Activated naive CD4-positive, alpha-beta T cell treated with anti-CD3 and anti-CD28 coated beads, Interleukin-2, amount 50 U/mL, for 72 hours (primary cell): ENCODE measurements at regions not wholly inside any gene's neighbourhood (a gene's known extent, or its start where the extent isn't known, plus 50 kb on each side); places are given as distances from the start of the nearest gene placed in this dataset.

Source experiments
- ATAC-seq, 2 donors: fragments of 150-1000 bp; cut with Tn5 transposase; 2 replicates each; pipeline ENCODE4 v1.10.0; 2021; ENCODE audit warnings: mild to moderate bottlenecking in 2 of 2, moderate library complexity in 2 of 2
- DNase-seq, 2 donors: peaks; one replicate each; pipeline ENCODE4 v3.0.0; 2021 to 2022; ENCODE audit warnings: low spot score in 2 of 2
- H3K27ac Mint-ChIP-seq, 2 donors: one replicate each; pipeline ENCODE4 v1.8.0; 2022; ENCODE audit warnings: mild to moderate bottlenecking in 2 of 2, mixed read lengths in 2 of 2
- H3K36me3 Mint-ChIP-seq, 2 donors: one replicate each; pipeline ENCODE4 v1.8.0; 2022; ENCODE audit warnings: mixed read lengths in 2 of 2
- H3K9me3 Mint-ChIP-seq, 2 donors: one replicate each; pipeline ENCODE4 v1.8.0; 2022; ENCODE audit warnings: mixed read lengths in 2 of 2

DNA sequence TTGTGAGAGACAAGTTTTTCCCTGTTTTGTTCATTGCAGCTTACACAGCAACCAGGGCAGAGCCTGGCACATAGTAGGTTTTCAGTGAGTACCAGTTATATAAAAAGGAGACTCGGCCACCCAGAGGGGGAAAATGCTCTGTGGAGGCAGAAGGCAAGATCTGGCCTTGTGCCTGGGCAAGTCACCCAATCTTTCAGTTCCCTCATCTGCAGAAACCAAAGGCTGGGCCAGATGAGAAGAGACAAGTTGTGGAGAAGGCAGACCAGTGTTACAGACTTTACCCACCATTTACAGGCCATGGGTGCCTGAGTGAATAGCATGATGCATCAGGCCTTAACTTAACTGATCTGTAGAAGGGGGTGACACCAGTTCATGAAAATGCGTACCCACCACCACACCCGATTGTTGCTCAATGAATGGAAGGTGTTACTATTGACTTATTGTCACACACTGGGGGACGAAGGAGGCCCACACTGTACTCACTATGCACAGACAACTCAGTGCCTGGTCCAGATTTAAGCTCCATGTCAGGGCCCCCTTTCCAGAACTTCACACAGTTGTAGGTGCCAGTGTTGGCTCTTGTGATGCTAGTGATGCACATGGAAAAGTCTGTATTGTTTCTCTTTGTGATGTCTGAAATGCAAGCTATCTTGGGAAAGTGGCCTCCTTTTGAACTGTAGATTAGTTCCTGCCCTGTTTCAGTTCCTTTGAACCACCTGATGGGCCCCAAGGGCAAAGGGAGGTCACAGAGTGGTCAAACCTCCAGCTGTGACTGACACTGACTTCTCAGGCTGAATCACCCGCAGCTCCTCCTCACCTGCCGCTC is 64.3 kb upstream of the SIRPG start:
- Mint-ChIP-seq H3K36me3 (peaks cover 0 to 24% of the 10 kb centered on the region in 2 donors), H3K27ac (no peak overlapping the region), H3K9me3 (peaks cover 0 to 11% of the 10 kb centered on the region in 2 donors)
- DNase-seq, result no peak
- ATAC-seq, result peak in 1 of 2 donors; percentile 61

DNA sequence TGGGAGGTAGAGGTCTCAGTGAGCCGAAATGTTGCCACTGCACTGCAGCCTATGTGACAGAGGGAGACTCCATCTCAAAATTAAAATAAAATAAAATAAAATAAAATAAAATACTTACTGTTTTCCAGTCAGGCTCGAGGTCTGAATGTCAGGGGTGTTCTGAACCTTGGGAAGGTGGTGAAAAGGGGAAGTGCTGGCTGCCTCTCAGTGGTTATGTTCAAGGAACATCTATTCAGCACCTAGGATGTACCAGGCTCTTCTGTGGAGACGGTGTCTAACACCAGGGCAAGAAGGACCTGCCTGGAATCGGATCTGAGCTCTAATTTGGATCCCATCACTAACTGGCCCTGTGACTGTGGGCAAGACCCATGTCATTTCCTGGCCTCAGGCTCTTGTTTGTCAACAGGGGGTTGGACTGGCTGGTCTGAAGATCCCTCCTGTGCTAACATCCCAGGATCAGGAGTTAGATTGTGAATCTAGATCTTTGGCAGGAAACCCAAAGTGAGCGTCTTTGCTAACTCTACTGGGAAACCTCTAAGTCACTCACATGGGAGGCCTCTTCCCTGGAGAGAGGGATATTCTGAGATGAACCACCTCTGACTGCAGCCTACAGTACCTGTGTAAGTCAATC is 63.4 kb upstream of the SIRPG start:
- Mint-ChIP-seq H3K9me3 (peaks cover 0 to 17% of the 10 kb centered on the region in 2 donors), H3K36me3 (peaks cover 0 to 24% of the 10 kb centered on the region in 2 donors), H3K27ac (no peak overlapping the region)
- ATAC-seq (no peak), DNase-seq (no peak)

- peaks cover 0 to 24% of the 10 kb centered on the region in 2 donors for H3K36me3 Mint-ChIP-seq
- peaks cover 0 to 23% of the 10 kb centered on the region in 2 donors for H3K9me3 Mint-ChIP-seq
- ATAC-seq (no peak), DNase-seq (no peak)
- no peak overlapping the region for H3K27ac Mint-ChIP-seq
Measured at GRCh38 chr20:1720226-1720625, 62.6 kb upstream of the SIRPG start.

- H3K36me3 Mint-ChIP-seq, result peaks cover 0 to 17% of the 10 kb centered on the region in 2 donors
- ATAC-seq (no peak), DNase-seq (no peak)
- H3K27ac Mint-ChIP-seq, result no peak overlapping the region
- H3K9me3 Mint-ChIP-seq, result peaks cover 0 to 23% of the 10 kb centered on the region in 2 donors
Measured at GRCh38 chr20:1718604-1719384, 61.2 kb upstream of the SIRPG start.

GRCh38 chr20:1712634-1713624 is 55.4 kb upstream of the SIRPG start:
- no peak for DNase-seq
- no peak overlapping the region for H3K27ac Mint-ChIP-seq
- H3K36me3 Mint-ChIP-seq, result peaks cover 4 to 6% of the 10 kb centered on the region in 2 donors
- no peak for ATAC-seq
- H3K9me3 Mint-ChIP-seq, result peaks cover 0 to 28% of the 10 kb centered on the region in 2 donors

DNA sequence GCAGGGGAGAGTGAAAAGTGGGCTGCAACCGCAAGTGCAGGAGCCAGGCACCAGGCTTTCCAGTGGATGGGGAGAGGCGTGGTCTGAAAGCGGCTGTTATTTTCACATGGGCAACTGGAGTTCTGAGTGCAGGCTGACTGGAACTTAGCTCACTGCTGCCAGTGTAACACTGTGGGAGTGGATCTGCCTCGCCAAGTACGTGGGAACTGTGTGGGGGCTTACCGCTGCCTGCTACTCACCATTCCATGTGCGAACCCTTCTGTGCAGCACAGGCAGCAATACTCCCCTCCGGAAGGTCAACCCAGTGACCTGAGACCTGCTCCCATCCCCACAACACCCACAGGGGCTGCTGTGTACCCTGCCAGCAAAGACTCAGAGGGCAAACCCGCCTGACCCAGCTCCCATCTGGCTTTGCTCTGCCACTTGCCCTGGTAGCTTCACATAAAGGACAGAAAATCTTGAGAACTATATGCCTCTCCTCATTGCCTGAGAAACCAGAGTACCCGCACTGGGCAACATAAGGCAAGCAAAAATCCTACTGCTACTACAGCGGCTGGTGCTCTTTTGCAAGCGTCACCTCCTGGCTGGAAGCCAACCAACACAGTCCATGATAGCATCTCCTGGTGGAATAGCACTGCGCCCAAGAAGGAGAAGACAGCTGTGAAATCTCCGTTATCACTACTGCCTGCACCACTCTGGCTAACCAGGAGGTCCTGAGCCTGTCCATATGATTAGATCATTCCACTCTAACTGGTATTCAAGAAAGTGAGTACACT is 54.4 kb upstream of the SIRPG start:
- H3K27ac Mint-ChIP-seq, result no peak overlapping the region
- peaks cover 0 to 28% of the 10 kb centered on the region in 2 donors for H3K9me3 Mint-ChIP-seq
- no peak for DNase-seq
- peaks cover 0 to 6% of the 10 kb centered on the region in 2 donors for H3K36me3 Mint-ChIP-seq
- no peak for ATAC-seq

DNA sequence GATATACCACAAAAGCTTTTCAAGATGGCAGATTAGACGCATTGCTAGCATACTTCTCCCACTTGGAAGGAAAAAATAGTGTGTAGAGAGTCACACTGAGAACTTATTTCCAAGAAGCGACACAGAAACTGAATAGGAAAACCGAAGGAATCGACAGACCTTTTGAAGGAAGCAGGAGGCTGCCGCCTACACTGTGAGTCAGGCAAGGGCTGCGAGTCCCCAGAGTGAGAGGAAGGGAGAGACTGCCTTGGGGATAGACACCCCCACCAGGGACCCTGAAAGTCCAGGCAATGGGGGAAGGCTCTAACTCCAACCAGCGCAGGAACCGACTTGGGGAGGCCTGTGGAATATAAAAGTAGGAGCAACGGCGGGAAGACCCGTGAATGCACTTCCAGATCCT is 53.7 kb upstream of the SIRPG start:
- DNase-seq (no peak), ATAC-seq (no peak)
- H3K27ac Mint-ChIP-seq, result no peak overlapping the region
- H3K36me3 Mint-ChIP-seq, result peaks cover 0 to 6% of the 10 kb centered on the region in 2 donors
- peaks cover 0 to 24% of the 10 kb centered on the region in 2 donors for H3K9me3 Mint-ChIP-seq

DNA sequence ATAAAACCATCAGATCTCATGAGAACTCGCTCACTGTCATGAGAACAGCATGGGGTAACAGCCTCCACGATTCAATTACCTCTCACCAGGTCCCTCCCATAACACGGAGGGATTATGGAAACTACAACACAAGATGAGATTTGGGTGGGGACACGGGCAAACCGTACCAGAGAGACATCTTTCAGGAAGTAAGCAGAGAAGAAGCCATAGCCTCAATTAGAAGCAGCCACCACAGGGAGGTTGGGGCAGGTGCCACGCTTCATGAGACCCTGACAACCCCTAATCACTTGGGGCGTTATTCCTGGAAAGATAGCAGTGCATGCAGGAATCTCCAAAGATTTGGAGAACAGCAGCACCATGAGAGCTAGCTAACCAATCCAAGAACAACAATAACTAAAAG is 52.9 kb upstream of the SIRPG start:
- Mint-ChIP-seq H3K9me3 (peaks cover 0 to 19% of the 10 kb centered on the region in 2 donors), H3K27ac (no peak overlapping the region), H3K36me3 (peaks cover 0 to 6% of the 10 kb centered on the region in 2 donors)
- no peak for DNase-seq
- no peak for ATAC-seq

DNA sequence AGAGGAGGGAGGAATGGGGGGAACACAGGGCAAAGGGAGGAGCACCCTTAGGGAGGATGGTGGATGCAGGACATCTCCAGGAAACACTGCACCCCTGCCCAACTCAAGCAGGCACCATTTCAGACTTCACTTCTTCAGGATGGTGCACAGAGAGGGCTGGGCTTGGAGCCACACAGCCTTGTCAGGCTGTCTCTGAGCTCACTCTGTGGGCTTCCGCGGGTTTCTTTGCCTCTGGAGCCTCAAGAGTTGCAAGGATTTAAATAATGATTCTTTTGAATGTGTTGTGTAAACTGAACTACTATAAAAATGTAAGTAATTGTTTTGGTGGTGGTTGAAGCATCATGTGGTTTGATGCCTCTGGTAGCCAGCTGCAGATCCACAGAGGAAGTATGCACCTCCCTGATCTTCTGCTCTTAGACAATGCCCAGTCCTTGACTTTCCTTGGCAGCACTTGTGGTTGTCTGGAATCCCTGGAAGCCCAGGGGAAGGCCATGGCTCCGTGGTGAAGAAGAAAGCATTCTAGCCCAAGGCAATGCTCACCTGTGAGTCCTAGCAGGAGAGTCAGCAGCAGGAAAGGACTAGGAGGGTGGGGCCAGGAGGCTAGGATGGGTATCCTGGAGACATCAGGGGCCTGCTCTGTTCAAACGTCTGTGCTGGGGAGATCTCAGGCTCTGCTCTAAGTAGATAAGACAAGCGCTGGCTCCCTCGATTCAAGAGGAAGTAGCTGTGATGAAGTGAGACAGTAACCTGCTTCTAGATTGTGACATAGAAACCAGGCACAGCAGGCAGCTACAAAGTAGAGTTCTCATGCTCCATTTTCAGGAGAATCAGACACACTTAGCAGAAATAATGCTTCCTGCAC is 50.2 kb upstream of the SIRPG start:
- Mint-ChIP-seq H3K27ac (peak overlapping the region; percentile 80 to 88), H3K36me3 (peaks cover 6 to 12% of the 10 kb centered on the region in 2 donors), H3K9me3 (peaks cover 0 to 21% of the 10 kb centered on the region in 2 donors)
- peak in 1 of 2 donors; percentile 45 for ATAC-seq
- DNase-seq, result no peak
